ENCODE measurements at regions not wholly inside any gene's neighbourhood (a gene's known extent, or its start where the extent isn't known, plus 50 kb on each side); places are given as distances from the start of the nearest gene placed in this dataset.
"Not testable (repeated sequence)": the region's sequence is repeated elsewhere in the genome, so short reads cannot be mapped to it uniquely, and the experiment has no call there.

GRCh38 chr12:25362646-25363045 is 111.9 kb upstream of the KRAS start:
- no peaks in the 10 kb centered on the region for H3F3A ChIP-seq (ENCODE audit: insufficient read depth, low read length)
- no peaks in the 10 kb centered on the region for H3K9me2 ChIP-seq (ENCODE audit: low read depth, low read length)
- H4K20me1 ChIP-seq (ENCODE audit: insufficient read depth, low read length), result no peaks in the 10 kb centered on the region
- H3K9me3 ChIP-seq (ENCODE audit: low read length), result no peaks in the 10 kb centered on the region
- no peak overlapping the region for H3K4me3 ChIP-seq (ENCODE audit: low read depth, low read length, poor library complexity, severe bottlenecking)
- no peak overlapping the region for H3K27ac ChIP-seq (ENCODE audit: low read depth, low read length, poor library complexity, severe bottlenecking)
- H3K79me2 ChIP-seq (ENCODE audit: insufficient read depth, low read length), result no peaks in the 10 kb centered on the region
- TF ChIP-seq CTCF (IDR thresholded peaks at IDR 0.05; ENCODE audit: low read length) (no peak), EZH2 (IDR thresholded peaks at IDR 0.05; ENCODE audit: borderline replicate concordance, low read length) (no peak)
- H3K27me3 ChIP-seq (ENCODE audit: insufficient read depth, low read length), result no peaks in the 10 kb centered on the region
- peaks cover 15% of the 10 kb centered on the region for H3K4me1 ChIP-seq (ENCODE audit: insufficient read depth, low read length, severe bottlenecking)
- no peak overlapping the region for H3K9ac ChIP-seq (ENCODE audit: low read length)
- no peak overlapping the region for H3K4me2 ChIP-seq (ENCODE audit: low read length)
- no peaks in the 10 kb centered on the region for H3K36me3 ChIP-seq (ENCODE audit: insufficient read depth, low read length)
- no peak overlapping the region for H2AFZ ChIP-seq (ENCODE audit: low read length)

- Histone ChIP-seq H3K27ac (ENCODE audit: low read depth, low read length, poor library complexity, severe bottlenecking) (no peak overlapping the region), H3K9ac (ENCODE audit: low read length) (no peak overlapping the region), H3K36me3 (ENCODE audit: insufficient read depth, low read length) (no peaks in the 10 kb centered on the region), H3K9me3 (ENCODE audit: low read length) (no peaks in the 10 kb centered on the region), H3K4me2 (ENCODE audit: low read length) (no peak overlapping the region), H3K4me1 (ENCODE audit: insufficient read depth, low read length, severe bottlenecking) (peaks cover 15% of the 10 kb centered on the region), H4K20me1 (ENCODE audit: insufficient read depth, low read length) (no peaks in the 10 kb centered on the region), H3K27me3 (ENCODE audit: insufficient read depth, low read length) (no peaks in the 10 kb centered on the region), H3K9me2 (ENCODE audit: low read depth, low read length) (no peaks in the 10 kb centered on the region), H3K4me3 (ENCODE audit: low read depth, low read length, poor library complexity, severe bottlenecking) (no peak overlapping the region), H2AFZ (ENCODE audit: low read length) (no peak overlapping the region), H3K79me2 (ENCODE audit: insufficient read depth, low read length) (no peaks in the 10 kb centered on the region), H3F3A (ENCODE audit: insufficient read depth, low read length) (no peaks in the 10 kb centered on the region)
- no peak for TF ChIP-seq CTCF (IDR thresholded peaks at IDR 0.05; ENCODE audit: low read length)
Observed at GRCh38 chr12:25361511-25361910, 110.8 kb upstream of the KRAS start.

GRCh38 chr12:25357595-25357994 is 106.9 kb upstream of the KRAS start:
- no peak overlapping the region for H2AFZ ChIP-seq (ENCODE audit: low read length)

GRCh38 chr12:25352942-25353341 is 102.2 kb upstream of the KRAS start:
- H4K20me1 ChIP-seq (ENCODE audit: insufficient read depth, low read length); H3K9ac ChIP-seq (ENCODE audit: low read length); H3K4me1 ChIP-seq (ENCODE audit: insufficient read depth, low read length, severe bottlenecking); H3K4me3 ChIP-seq (ENCODE audit: low read depth, low read length, poor library complexity, severe bottlenecking); H3F3A ChIP-seq (ENCODE audit: insufficient read depth, low read length); H3K27me3 ChIP-seq (ENCODE audit: insufficient read depth, low read length); H3K79me2 ChIP-seq (ENCODE audit: insufficient read depth, low read length); H3K36me3 ChIP-seq (ENCODE audit: insufficient read depth, low read length); H3K4me2 ChIP-seq (ENCODE audit: low read length); H2AFZ ChIP-seq (ENCODE audit: low read length); H3K27ac ChIP-seq (ENCODE audit: low read depth, low read length, poor library complexity, severe bottlenecking); H3K9me3 ChIP-seq (ENCODE audit: low read length); H3K9me2 ChIP-seq (ENCODE audit: low read depth, low read length): not testable (repeated sequence)

More at GRCh38 chr12:25357595-25357994, 106.9 kb upstream of the KRAS start:
- no peak overlapping the region for H3K4me2 ChIP-seq (ENCODE audit: low read length)
- H3K9ac ChIP-seq (ENCODE audit: low read length), result no peak overlapping the region
- no peak overlapping the region for H3K4me3 ChIP-seq (ENCODE audit: low read depth, low read length, poor library complexity, severe bottlenecking)
- no peaks in the 10 kb centered on the region for H3K36me3 ChIP-seq (ENCODE audit: insufficient read depth, low read length)
- H4K20me1 ChIP-seq (ENCODE audit: insufficient read depth, low read length), result no peaks in the 10 kb centered on the region
- H3K27ac ChIP-seq (ENCODE audit: low read depth, low read length, poor library complexity, severe bottlenecking), result no peak overlapping the region
- H3K79me2 ChIP-seq (ENCODE audit: insufficient read depth, low read length), result no peaks in the 10 kb centered on the region
- TF ChIP-seq CTCF (IDR thresholded peaks at IDR 0.05; ENCODE audit: low read length) (no peak), EZH2 (IDR thresholded peaks at IDR 0.05; ENCODE audit: borderline replicate concordance, low read length) (no peak)
- H3K4me1 ChIP-seq (ENCODE audit: insufficient read depth, low read length, severe bottlenecking), result no peaks in the 10 kb centered on the region
- no peaks in the 10 kb centered on the region for H3K9me3 ChIP-seq (ENCODE audit: low read length)
- H3F3A ChIP-seq (ENCODE audit: insufficient read depth, low read length), result no peaks in the 10 kb centered on the region
- no peaks in the 10 kb centered on the region for H3K9me2 ChIP-seq (ENCODE audit: low read depth, low read length)
- no peaks in the 10 kb centered on the region for H3K27me3 ChIP-seq (ENCODE audit: insufficient read depth, low read length)
